Left lung (tissue), 4 donors: ENCODE measurements at regions not wholly inside any gene's neighbourhood (a gene's known extent, or its start where the extent isn't known, plus 50 kb on each side); places are given as distances from the start of the nearest gene placed in this dataset.

Source experiments
- ATAC-seq: fragments of 200-7000 bp; cut with Tn5 transposase; one replicate; pipeline ENCODE4 v1.9.1; 2020; ENCODE audit warnings: moderate library complexity
- DNase-seq, 4 donors: peaks; one replicate each; pipeline ENCODE4 v3.0.0-alpha.2; 2013 to 2020
- H3K27ac ChIP-seq, 2 donors: fragments of 200-600 bp; sonication (generic) in 1 of 2; one replicate each; pipeline versions ENCODE4 v1.5.0 to v1.8.0; 2020 to 2021
- H3K27me3 ChIP-seq, 2 donors: fragments of 200-600 bp; sonication (generic) in 1 of 2; one replicate each; pipeline versions ENCODE4 v1.5.0 to v1.8.0; 2020 to 2021
- H3K36me3 ChIP-seq, 2 donors: fragments of 200-600 bp; sonication (generic) in 1 of 2; one replicate each; pipeline versions ENCODE4 v1.5.0 to v1.8.0; 2020 to 2021
- H3K4me1 ChIP-seq, 2 donors: fragments of 200-600 bp; one replicate each; pipeline ENCODE4 v1.8.0; 2021
- H3K4me3 ChIP-seq, 2 donors: fragments of 200-600 bp; sonication (generic) in 1 of 2; one replicate each; pipeline versions ENCODE4 v1.5.0 to v1.8.0; 2020 to 2021; ENCODE audit warnings: mild to moderate bottlenecking in 1 of 2
- H3K9me3 ChIP-seq, 2 donors: fragments of 200-600 bp; sonication (generic) in 1 of 2; one replicate each; pipeline versions ENCODE4 v1.5.0 to v1.8.0; 2020 to 2021
- intact Hi-C, 2 donors: fragments of 100-400 bp; cut with DNase I; formaldehyde crosslinking; loops; one replicate each; pipeline versions ENCODE4 v1.11.2 to v1.14.2; 2022
- TF ChIP-seq, protein P1 (sequence below), 2 donors: fragments of 200-600 bp; sonication (generic) in 1 of 2; IDR thresholded peaks; one replicate each; pipeline versions ENCODE4 v1.5.0 to v1.8.0; 2021; ENCODE audit warnings: antibody characterized with exemption in 2 of 2
- donor health status: DM: no; HTN: yes; CAD: no.
- donor health status: DM: no; HTN: no; CAD: no.

DNA sequence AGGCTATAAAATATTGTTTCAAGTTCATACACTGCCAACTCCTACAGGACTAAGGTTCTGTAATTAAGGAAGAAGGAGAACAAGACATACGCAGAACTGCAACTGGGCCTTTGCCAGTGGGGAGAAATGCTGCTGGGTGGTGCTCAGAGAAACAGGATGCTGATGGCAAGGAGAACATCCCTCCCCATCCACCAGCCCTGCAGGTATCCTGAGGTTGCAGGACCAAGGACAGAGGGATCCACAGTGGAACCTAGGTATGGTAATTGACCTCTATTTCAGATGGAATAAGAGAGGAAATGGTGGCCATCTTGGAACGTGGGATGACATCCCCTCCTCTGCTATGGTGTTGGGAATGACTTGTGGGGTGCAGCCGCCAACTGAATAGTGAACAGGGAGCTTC, 206.3 kb upstream of the S1PR3 start:
- TF ChIP-seq, protein P1, sequence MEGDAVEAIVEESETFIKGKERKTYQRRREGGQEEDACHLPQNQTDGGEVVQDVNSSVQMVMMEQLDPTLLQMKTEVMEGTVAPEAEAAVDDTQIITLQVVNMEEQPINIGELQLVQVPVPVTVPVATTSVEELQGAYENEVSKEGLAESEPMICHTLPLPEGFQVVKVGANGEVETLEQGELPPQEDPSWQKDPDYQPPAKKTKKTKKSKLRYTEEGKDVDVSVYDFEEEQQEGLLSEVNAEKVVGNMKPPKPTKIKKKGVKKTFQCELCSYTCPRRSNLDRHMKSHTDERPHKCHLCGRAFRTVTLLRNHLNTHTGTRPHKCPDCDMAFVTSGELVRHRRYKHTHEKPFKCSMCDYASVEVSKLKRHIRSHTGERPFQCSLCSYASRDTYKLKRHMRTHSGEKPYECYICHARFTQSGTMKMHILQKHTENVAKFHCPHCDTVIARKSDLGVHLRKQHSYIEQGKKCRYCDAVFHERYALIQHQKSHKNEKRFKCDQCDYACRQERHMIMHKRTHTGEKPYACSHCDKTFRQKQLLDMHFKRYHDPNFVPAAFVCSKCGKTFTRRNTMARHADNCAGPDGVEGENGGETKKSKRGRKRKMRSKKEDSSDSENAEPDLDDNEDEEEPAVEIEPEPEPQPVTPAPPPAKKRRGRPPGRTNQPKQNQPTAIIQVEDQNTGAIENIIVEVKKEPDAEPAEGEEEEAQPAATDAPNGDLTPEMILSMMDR (IDR thresholded peaks at IDR 0.05): no peak
- intact Hi-C loops: no loop called here
- Histone ChIP-seq H3K4me3 (no peak overlapping the region), H3K4me1 (peaks cover 0 to 9% of the 10 kb centered on the region in 2 donors), H3K27me3 (no peaks in the 10 kb centered on the region), H3K36me3 (no peaks in the 10 kb centered on the region), H3K27ac (no peak overlapping the region), H3K9me3 (no peaks in the 10 kb centered on the region)
- ATAC-seq (no peak), DNase-seq (no peak)

DNA sequence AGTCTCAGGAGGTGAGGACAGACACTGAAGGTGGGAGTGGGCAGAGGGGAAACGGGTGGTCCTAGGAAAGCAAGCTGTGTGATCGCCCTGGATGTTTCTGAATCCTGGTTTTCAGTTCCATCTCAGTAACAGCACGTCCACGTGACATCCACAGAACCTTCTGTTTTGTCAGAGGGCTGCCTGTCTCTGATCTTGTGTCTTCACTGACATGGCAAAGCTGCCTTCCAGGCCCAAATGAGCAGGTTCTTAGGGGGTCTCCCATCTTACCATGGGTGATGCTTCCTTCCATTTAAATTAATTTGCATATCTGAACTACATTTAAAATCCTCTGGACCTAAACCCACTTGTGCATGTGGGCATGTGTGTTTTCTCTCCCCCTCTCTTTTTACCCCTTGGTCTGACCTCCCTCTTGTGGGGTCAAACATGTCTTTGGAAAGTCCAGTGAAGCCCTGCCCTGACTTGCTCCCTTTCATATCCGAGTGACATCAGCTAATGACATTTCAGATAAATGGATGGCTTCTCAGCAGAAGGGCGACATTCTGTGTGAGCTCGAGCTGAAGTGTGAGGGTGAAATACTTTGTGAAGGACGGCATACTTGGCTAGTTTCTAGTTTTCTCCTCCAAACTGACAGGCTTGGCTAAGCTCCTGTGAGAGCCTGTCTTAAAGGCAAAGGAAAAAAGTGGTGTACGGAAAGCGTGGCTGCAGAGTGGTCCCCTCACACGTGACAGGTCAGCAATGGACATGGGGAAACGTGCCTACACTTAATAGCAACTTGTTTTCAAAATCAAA, 204.8 kb upstream of the S1PR3 start:
- ATAC-seq: no peak

DNA sequence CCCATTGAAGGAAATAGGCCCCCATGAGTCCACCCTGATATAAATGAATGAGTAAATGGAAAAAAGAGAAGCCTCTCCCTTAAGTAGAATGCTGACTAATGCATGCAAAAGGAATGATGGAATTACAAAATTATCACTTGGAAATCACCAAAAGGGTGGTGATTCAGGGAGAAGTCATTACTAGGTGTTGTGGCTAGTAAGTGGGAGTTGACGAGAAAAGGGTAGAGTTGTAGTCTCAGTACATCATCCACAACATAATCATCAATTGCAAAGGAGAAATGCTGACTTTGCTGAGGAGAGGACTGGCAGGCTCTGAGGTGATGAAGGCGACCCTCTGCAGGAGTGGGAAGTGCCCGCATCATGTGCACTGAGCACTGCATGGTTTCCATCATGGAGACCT, 201.5 kb upstream of the S1PR3 start:
- TF ChIP-seq, protein P1 (IDR thresholded peaks at IDR 0.05): no peak
- intact Hi-C loops: no loop called here
- H3K36me3 ChIP-seq: no peaks in the 10 kb centered on the region

More for the DNA sequence above, 204.8 kb upstream of the S1PR3 start:
- Histone ChIP-seq H3K4me1 (peaks cover 0 to 9% of the 10 kb centered on the region in 2 donors), H3K4me3 (no peak overlapping the region), H3K36me3 (no peaks in the 10 kb centered on the region), H3K27me3 (no peaks in the 10 kb centered on the region), H3K9me3 (no peaks in the 10 kb centered on the region), H3K27ac (no peak overlapping the region)
- peak in 2 of 4 donors; percentile 51 to 68 for DNase-seq
- intact Hi-C loops: no loop called here
- TF ChIP-seq, protein P1 (IDR thresholded peaks at IDR 0.05): no peak

DNA sequence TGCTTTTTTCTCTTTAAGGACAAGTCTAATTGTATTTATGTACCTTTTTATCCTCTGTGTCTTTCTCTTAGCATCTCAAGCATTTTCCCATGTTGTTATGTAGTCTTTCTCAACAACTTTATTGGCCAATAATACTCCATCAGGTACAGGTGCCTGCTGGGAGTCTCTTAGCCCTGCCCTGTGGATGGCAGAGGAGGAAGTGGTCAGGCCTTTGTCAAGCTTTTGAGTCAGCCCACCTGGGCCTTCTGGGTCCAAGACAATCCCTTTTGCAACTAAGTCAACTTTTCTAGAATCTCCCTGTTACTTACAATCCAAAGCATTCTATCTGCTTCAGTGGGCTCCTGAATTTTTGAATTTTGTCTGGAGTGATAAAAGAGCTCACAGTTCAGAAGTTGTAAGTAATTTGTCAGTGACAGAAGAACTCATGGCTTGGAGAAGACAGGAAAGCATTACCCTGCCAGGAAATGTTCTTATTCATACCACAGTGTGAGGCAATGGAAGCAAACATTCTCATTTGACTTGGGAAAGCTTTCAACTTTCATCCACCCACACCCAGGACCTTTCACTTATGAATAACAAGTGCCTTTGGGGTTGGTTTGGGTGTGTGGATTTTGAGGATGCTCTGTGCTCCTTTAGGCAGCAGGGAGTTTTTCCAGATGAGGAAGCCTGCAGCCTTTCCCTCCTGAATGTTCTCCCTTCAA, 200.0 kb upstream of the S1PR3 start:
- TF ChIP-seq, protein P1 (IDR thresholded peaks at IDR 0.05): no peak
- no peaks in the 10 kb centered on the region for H3K36me3 ChIP-seq
- no peak overlapping the region for H3K27ac ChIP-seq
- intact Hi-C loops: no loop called here
- no peaks in the 10 kb centered on the region for H3K4me1 ChIP-seq
- H3K27me3 ChIP-seq: no peaks in the 10 kb centered on the region
- no peaks in the 10 kb centered on the region for H3K9me3 ChIP-seq
- ATAC-seq: peak; percentile 61
- H3K4me3 ChIP-seq: no peak overlapping the region
- DNase-seq: no peak

More for the DNA sequence above, 201.5 kb upstream of the S1PR3 start:
- H3K4me3 ChIP-seq: no peak overlapping the region
- no peak for DNase-seq
- H3K9me3 ChIP-seq: no peaks in the 10 kb centered on the region
- no peak for ATAC-seq
- H3K27ac ChIP-seq: no peak overlapping the region
- no peaks in the 10 kb centered on the region for H3K27me3 ChIP-seq
- no peaks in the 10 kb centered on the region for H3K4me1 ChIP-seq

DNA sequence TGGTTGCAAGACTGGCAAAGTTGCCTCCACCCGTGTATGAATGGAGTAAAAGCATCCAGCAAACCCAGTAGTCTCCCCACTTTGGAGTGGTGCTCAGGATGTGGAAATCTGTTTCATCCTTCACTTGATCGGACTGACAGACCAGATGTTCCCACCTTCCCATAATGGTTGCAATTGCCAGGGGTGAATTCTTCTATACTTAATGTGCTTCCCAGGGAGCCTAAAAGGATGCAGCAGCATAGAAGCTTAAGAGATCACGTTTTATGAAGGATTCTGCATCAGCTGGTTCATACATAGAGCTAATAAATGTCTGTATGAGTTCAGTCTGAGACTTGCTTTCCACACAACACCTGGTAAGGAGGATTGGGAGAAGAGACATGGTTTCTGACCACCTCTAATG, 198.8 kb upstream of the S1PR3 start:
- TF ChIP-seq, protein P1 (IDR thresholded peaks at IDR 0.05): no peak
- H3K4me3 ChIP-seq: no peak overlapping the region
- no peaks in the 10 kb centered on the region for H3K27me3 ChIP-seq
- DNase-seq (no peak), ATAC-seq (no peak)
- no peaks in the 10 kb centered on the region for H3K36me3 ChIP-seq
- H3K4me1 ChIP-seq: no peaks in the 10 kb centered on the region
- H3K27ac ChIP-seq: no peak overlapping the region
- intact Hi-C loops: no loop called here
- no peaks in the 10 kb centered on the region for H3K9me3 ChIP-seq
